GM21381 (cell line): ENCODE measurements at regions not wholly inside any gene's neighbourhood (a gene's known extent, or its start where the extent isn't known, plus 50 kb on each side); places are given as distances from the start of the nearest gene placed in this dataset.
A peak's percentile ranks its signal among the peaks of the same experiment; 100 is the strongest.

Experiments
- ATAC-seq: cut with Tn5 transposase; IDR thresholded peaks from one replicate; pipeline ENCODE4 v1.9.1; 2021; ENCODE audit warnings: mild to moderate bottlenecking, moderate library complexity; ENCODE audit not compliant: unreplicated experiment

- ATAC-seq, result no peak
Observed at GRCh38 chr3:193825617-193826016, 232.6 kb downstream of the OPA1 start.

DNA sequence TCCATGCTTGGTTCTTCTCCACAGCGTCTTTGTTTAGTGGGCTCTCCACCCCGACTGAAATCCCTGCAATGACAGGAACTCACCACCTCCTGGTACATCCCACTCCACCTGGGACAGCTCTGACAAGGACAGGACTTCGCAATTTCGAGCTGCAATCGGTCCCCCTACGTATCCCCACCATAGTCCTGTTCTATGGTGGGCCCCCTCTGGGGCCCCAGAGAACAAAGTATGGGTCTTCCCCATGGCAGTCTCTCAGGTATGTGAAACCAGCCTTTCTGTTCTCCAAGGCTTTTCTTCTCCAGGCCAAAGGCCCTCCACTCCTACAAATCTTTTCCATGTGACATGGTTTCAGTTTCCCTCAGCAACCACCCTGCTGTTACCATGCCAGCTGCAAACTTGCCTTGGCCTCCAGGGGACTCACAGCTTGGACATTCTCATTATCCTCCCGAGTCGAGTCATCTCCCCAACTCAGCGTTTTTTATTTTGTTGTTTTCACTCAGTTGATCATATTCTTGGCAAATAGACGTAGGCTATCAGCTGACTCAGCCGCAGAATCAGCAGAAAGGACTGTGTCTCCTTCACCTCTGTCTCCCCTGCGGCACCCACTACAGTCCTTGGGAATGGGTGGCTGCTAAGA lies 233.3 kb downstream of the OPA1 start:
- no peak for ATAC-seq

- ATAC-seq, result no peak
Observed at GRCh38 chr3:193827040-193827669, 234.1 kb downstream of the OPA1 start.

GRCh38 chr3:193827871-193828270 lies 234.9 kb downstream of the OPA1 start:
- ATAC-seq, result no peak

GRCh38 chr3:193828477-193828876 lies 235.5 kb downstream of the OPA1 start:
- ATAC-seq, result no peak

GRCh38 chr3:193829781-193830180 lies 236.8 kb downstream of the OPA1 start:
- ATAC-seq, result no peak

GRCh38 chr3:193830791-193831191 lies 237.8 kb downstream of the OPA1 start:
- no peak for ATAC-seq

GRCh38 chr3:193831495-193832455 lies 238.8 kb downstream of the OPA1 start:
- peak; percentile 74 for ATAC-seq

DNA sequence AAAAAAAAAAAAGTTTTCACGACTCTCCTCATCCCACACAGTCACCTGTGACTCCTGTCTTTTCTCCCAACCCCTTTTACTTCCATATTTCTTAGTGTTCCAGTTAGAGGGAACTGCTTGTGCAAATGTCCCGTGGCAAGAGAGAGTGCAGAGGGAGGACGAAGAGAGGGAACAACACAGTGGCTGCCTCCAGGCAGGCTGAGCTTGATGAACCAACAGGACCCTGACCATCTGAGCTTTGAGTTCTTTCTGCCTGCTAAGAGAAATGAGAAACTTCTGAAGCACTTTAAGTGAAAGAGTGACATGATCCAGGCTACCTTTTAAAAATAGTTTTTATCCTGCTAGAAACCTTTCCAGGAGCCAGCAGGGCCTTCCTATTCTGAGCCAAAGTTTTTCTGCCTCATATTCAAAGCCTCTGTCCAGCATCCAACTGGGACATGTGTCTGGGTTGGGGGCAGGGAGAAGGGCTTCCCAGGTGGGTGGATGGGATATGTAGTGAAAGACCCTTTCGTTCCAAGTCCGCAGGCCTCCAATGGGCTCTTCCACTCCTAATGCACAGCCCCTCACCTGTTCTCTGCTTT lies 239.9 kb downstream of the OPA1 start:
- ATAC-seq, result no peak

- ATAC-seq, result no peak
Observed at GRCh38 chr3:193833592-193833991, 240.6 kb downstream of the OPA1 start.

- ATAC-seq, result no peak
Observed at GRCh38 chr3:193835414-193835813, 242.4 kb downstream of the OPA1 start.

GRCh38 chr3:193836511-193836910 lies 243.5 kb downstream of the OPA1 start:
- ATAC-seq, result no peak

GRCh38 chr3:193836918-193837317 lies 243.9 kb downstream of the OPA1 start:
- ATAC-seq, result no peak

DNA sequence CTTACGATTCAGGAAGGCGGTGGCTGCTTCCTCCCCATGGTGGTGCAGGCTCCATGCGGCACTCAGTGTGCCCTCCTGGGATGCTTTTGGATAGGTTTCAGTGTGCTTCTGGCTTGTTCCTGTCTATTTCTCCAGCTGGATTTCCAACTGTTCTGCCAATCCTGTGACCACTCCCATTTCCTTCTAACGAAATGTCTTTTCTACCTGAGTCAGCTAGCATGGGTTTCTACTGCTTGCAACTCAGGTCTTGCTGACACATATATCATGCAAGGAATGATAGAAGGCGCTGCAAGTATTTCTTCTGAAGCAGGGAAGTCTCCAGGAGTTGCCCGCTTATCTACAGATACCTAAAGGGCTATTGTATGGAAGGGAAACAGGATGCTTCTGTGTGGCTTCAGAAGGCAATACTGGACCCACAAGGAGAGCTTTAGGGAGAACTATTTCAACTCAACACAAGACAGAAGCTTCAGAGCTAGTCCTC lies 244.4 kb downstream of the OPA1 start:
- no peak for ATAC-seq

DNA sequence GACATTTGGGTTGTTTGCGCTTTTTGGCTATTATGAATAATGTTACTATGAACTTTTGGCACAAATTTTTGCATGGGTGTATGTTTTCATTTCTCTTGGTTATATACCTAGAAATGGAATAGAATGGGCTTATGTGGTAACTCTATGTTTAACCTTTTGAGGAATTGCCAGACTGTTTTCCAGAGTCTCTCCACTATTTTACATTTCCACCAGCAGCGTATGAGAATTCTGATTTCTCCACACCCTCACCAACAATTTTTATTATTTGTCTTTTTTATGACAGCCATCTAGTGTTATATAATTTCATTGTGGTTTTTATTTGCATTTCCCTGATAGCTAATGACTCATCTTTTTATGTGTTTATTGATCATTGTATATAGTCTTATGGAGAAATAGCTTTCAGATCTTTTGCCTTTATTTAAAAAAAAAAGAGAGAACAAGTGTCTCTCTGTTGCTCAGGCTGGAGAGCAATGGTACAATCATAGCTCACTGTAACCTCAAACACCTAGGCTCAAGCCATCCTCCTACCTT lies 247.2 kb downstream of the OPA1 start:
- ATAC-seq, result no peak

- ATAC-seq, result no peak
Observed at GRCh38 chr3:193841581-193841980, 248.6 kb downstream of the OPA1 start.

DNA sequence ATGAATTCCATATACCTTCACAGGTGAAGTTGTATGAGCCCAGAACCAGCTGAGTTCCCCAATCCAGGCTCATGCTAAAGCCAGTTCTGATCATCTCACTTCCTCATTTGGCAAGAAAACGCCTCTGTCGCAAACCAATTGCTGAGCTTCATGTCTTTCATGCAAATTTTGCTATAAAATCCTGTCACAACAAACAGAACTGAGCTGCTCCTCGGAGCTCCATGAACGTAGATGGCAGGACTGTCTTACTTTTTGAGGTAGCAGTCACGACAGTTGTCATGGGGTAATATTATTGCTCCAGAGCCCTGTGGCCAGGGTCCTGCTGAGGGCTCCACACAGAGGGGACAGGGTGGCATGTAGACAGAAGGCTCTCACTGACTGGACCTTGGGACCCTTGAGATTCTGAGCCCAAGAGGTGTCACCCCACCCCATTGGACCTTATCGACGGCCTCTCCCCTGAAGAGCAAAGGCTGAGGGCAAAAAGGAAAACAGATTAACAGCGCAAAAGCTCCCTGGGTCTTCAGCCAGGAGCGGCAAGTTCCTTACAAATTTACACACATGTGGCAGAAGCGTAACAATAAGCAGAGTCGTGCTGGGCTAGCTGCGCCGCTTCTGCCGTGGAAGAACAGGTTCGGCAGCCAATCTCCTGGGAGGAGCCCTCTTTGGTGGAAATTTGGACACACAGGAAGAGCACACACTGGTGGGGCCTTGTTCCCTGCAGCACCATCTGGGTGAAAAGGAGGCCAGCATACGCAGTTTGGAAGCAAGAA lies 249.2 kb downstream of the OPA1 start:
- ATAC-seq, result peak; percentile 56

- no peak for ATAC-seq
Observed at GRCh38 chr3:193842832-193843473, 249.9 kb downstream of the OPA1 start.

DNA sequence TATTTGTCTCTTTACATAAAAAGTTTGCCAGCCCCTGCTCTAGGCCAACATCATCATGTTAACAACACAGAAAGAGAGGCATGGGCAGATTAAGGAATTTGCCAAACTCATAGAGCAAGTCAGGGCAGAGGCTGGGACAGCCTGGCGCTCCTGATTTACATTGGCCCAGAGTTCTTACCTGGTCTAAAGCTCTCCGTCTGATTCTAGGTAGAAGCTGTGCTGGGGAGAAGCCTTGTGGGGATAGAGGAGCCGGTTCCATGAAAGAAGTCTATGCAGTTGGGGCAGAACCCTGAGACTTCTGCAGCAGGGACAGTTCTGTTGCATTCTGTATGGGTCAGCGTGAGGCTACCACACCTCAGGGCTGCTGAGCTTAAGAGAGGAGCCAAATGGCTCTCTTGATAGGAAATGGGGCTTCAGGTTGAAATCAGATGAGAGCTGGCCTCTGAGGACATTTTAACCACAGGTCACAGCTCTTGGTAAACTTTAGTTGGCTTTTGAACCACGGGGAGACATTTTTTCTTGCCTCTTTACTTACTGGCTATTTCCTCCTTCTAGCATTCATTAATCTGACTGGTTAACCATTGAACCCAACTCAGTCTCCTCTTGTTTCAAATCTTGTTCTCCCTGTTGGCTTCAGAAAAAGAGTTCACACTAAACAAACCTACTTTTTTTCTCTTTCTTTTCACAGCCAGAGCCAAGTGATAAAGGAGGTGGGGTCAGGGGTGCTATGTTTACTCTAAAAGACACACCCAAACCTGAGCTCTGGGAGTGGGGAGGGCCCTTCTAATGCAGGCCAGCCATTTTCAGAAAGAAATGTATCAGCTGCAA lies 250.7 kb downstream of the OPA1 start:
- ATAC-seq, result peak; percentile 82
